SKM-1 (cell line): ENCODE measurements at regions not wholly inside any gene's neighbourhood (a gene's known extent, or its start where the extent isn't known, plus 50 kb on each side); places are given as distances from the start of the nearest gene placed in this dataset.
"Not testable (repeated sequence)": the region's sequence is repeated elsewhere in the genome, so short reads cannot be mapped to it uniquely, and the experiment has no call there.

Experiments
- DNase-seq: peaks from one replicate; lab custom pipeline; 2025; ENCODE audit not compliant: unreplicated experiment; lab: John Stamatoyannopoulos, UW

- DNase-seq = no peak
Observed at GRCh38 chr6:97669191-97670031, 386.4 kb upstream of the MMS22L start.

GRCh38 chr6:97674802-97675201, 391.8 kb upstream of the MMS22L start:
- no peak for DNase-seq

GRCh38 chr6:97677626-97678025, 394.6 kb upstream of the MMS22L start:
- DNase-seq = no peak

GRCh38 chr6:97687916-97688315, 404.9 kb upstream of the MMS22L start:
- DNase-seq = no peak

- DNase-seq = no peak
Observed at GRCh38 chr6:97689078-97689754, 406.2 kb upstream of the MMS22L start.

- DNase-seq = no peak
Observed at GRCh38 chr6:97697456-97697855, 414.4 kb upstream of the MMS22L start.

GRCh38 chr6:97701801-97702200, 418.8 kb upstream of the MMS22L start:
- DNase-seq = no peak

- DNase-seq = no peak
Observed at GRCh38 chr6:97702248-97702647, 419.2 kb upstream of the MMS22L start.

- DNase-seq = no peak
Observed at GRCh38 chr6:97703661-97704060, 420.6 kb upstream of the MMS22L start.

GRCh38 chr6:97705568-97705967, 422.6 kb upstream of the MMS22L start:
- DNase-seq = peak; percentile 2

GRCh38 chr6:97712751-97713150, 429.7 kb upstream of the MMS22L start:
- DNase-seq = no peak

GRCh38 chr6:97714772-97715171, 431.8 kb upstream of the MMS22L start:
- DNase-seq = no peak

GRCh38 chr6:97717086-97717485, 434.1 kb upstream of the MMS22L start:
- no peak for DNase-seq

GRCh38 chr6:97726378-97726777, 443.4 kb upstream of the MMS22L start:
- no peak for DNase-seq

- no peak for DNase-seq
Observed at GRCh38 chr6:97732045-97732444, 449.0 kb upstream of the MMS22L start.

- DNase-seq = no peak
Observed at GRCh38 chr6:97757575-97757974, 474.6 kb upstream of the MMS22L start.

GRCh38 chr6:97765461-97765860, 482.4 kb upstream of the MMS22L start:
- DNase-seq = no peak

GRCh38 chr6:97771372-97771771, 488.4 kb upstream of the MMS22L start:
- DNase-seq = no peak

GRCh38 chr6:97775012-97775411, 492.0 kb upstream of the MMS22L start:
- DNase-seq = no peak

GRCh38 chr6:97778290-97779038, 495.4 kb upstream of the MMS22L start:
- DNase-seq = no peak

- not testable (repeated sequence) for DNase-seq
Observed at GRCh38 chr6:97779039-97779766, 496.2 kb upstream of the MMS22L start.
